ENCODE measurements at regions not wholly inside any gene's neighbourhood (a gene's known extent, or its start where the extent isn't known, plus 50 kb on each side); places are given as distances from the start of the nearest gene placed in this dataset.

DNA sequence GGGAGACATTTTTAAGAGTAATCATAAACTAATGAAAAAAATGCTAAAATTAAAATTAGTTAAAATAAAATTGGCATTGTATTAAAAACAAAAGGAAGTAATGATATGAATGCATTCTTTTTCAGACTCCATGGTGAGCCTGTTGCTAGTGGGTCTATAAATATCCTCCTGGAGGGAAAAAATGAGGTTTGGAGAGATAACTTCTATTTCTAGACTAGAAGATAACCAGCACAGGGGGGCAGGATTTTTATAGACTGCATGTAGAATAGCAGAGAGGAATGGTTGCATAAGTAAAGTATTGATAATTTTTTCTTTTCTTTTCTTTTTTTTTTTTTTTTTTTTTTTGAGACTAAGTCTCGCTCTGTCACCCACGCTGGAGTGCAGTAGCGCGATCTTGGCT is 835.8 kb upstream of the VRK2 start:
- no peak for TF ChIP-seq CTCF (IDR thresholded peaks at IDR 0.05)
- no peak for TF ChIP-seq POLR2AphosphoS5 (IDR thresholded peaks at IDR 0.05)
- TF ChIP-seq POLR2A (IDR thresholded peaks at IDR 0.05): no peak
